GM12878 (cell line): ENCODE measurements at regions not wholly inside any gene's neighbourhood (a gene's known extent, or its start where the extent isn't known, plus 50 kb on each side); places are given as distances from the start of the nearest gene placed in this dataset.

Experiments
- BRCA1 ChIP-seq: IDR thresholded peaks from 2 replicates; pipeline ENCODE4 v1.6.1; 2011; ENCODE audit warnings: low read depth, low read length, improper control_type of control experiment
- CTCF ChIP-seq, 3 experiments: IDR thresholded peaks in 2 of 3; conservative IDR thresholded peaks in 1 of 3; 2 replicates each; pipeline ENCODE4 v1.5.1; 2011; ENCODE audit warnings: low read depth in 3 of 3, low read length in 3 of 3, mild to moderate bottlenecking in 3 of 3, control low read depth in 2 of 3, moderate library complexity in 2 of 3, inconsistent platforms in 1 of 3, mixed read lengths in 1 of 3; ENCODE audit not compliant: control insufficient read depth in 2 of 3, insufficient read depth in 1 of 3; ENCODE audit errors: extremely low read depth in 1 of 3
- ELK1 ChIP-seq: IDR thresholded peaks from 2 replicates; pipeline ENCODE4 v1.6.1; 2012; ENCODE audit warnings: low read depth, low read length, improper control_type of control experiment
- HSF1 ChIP-seq: fragments of 150-350 bp; IDR thresholded peaks from 2 replicates; pipeline ENCODE4 v1.6.1; 2014; ENCODE audit warnings: mild to moderate bottlenecking, low read depth, low read length
- MEF2A ChIP-seq: IDR thresholded peaks from 2 replicates; pipeline ENCODE4 v1.6.1; 2011; ENCODE audit warnings: low read depth, mild to moderate bottlenecking, low read length, moderate library complexity; ENCODE audit not compliant: insufficient read depth
- MXI1 ChIP-seq: fragments of 150-350 bp; IDR thresholded peaks from 2 replicates; pipeline ENCODE4 v1.6.1; 2011; ENCODE audit warnings: low read depth, mild to moderate bottlenecking, inconsistent platforms, low read length, improper control_type of control experiment
- MYC ChIP-seq: IDR thresholded peaks from 2 replicates; pipeline ENCODE4 v1.6.1; 2011; ENCODE audit warnings: mild to moderate bottlenecking, low read length, moderate library complexity, inconsistent platforms; ENCODE audit not compliant: insufficient read depth, insufficient replicate concordance, insufficient read length, severe bottlenecking
- NBN ChIP-seq: fragments of 450-650 bp; IDR thresholded peaks from 2 replicates; pipeline ENCODE4 v1.6.1; 2016
- PBX3 ChIP-seq: IDR thresholded peaks from 2 replicates; pipeline ENCODE4 v1.6.1; 2011; ENCODE audit warnings: mild to moderate bottlenecking, low read depth, low read length, moderate library complexity; ENCODE audit not compliant: insufficient replicate concordance
- POLR2A ChIP-seq: IDR thresholded peaks from 2 replicates; pipeline ENCODE4 v1.6.1; 2011; ENCODE audit warnings: low read depth, mild to moderate bottlenecking, low read length
- POLR2AphosphoS5 ChIP-seq: IDR thresholded peaks from 2 replicates; pipeline ENCODE4 v1.6.1; 2011; ENCODE audit warnings: mild to moderate bottlenecking, low read length, inconsistent platforms
- TBL1XR1 ChIP-seq: IDR thresholded peaks from 2 replicates; pipeline ENCODE4 v1.6.1; 2012; ENCODE audit warnings: low read depth, low read length, improper control_type of control experiment
- TF ChIP-seq, protein P1 (sequence below): fragments of 450-650 bp; IDR thresholded peaks from 2 replicates; pipeline ENCODE4 v1.6.1; 2016; ENCODE audit warnings: mild to moderate bottlenecking

- TF ChIP-seq MYC (no peak), CTCF (IDR thresholded peaks at IDR 0.05 in 2 of 3, conservative IDR thresholded peaks at IDR 0.05 in 1 of 3; ENCODE audit: control insufficient read depth in 2 of 3, extremely low read depth in 1 of 3, insufficient read depth in 1 of 3, low read depth in 3 of 3, low read length in 3 of 3) (no peak), ELK1 (no peak), MEF2A (no peak), POLR2A (no peak), POLR2AphosphoS5 (no peak), HSF1 (no peak), TBL1XR1 (no peak), PBX3 (no peak), NBN (no peak), MXI1 (no peak), BRCA1 (no peak)
- TF ChIP-seq, protein P1, sequence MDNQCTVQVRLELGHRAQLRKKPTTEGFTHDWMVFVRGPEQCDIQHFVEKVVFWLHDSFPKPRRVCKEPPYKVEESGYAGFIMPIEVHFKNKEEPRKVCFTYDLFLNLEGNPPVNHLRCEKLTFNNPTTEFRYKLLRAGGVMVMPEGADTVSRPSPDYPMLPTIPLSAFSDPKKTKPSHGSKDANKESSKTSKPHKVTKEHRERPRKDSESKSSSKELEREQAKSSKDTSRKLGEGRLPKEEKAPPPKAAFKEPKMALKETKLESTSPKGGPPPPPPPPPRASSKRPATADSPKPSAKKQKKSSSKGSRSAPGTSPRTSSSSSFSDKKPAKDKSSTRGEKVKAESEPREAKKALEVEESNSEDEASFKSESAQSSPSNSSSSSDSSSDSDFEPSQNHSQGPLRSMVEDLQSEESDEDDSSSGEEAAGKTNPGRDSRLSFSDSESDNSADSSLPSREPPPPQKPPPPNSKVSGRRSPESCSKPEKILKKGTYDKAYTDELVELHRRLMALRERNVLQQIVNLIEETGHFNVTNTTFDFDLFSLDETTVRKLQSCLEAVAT: no peak
These were observed 250.6 kb upstream of the NDST3 start for GRCh38 chr4:117783716-117784115.
